H1 (cell line): ENCODE measurements at regions not wholly inside any gene's neighbourhood (a gene's known extent, or its start where the extent isn't known, plus 50 kb on each side); places are given as distances from the start of the nearest gene placed in this dataset.

Experiments used
- CTCF ChIA-PET: fragments of 300-600 bp; sonication (Branson Sonifier 250); formaldehyde crosslinking; loops from one replicate; lab custom pipeline; 2021; ENCODE audit not compliant: partially characterized antibody; lab: Charles Lee
- POLR2A ChIA-PET: fragments of 300-600 bp; sonication (Branson Sonifier 250); formaldehyde crosslinking; loops from one replicate; lab custom pipeline; 2021; ENCODE audit warnings: inconsistent platforms; ENCODE audit not compliant: partially characterized antibody; lab: Charles Lee
- DNase-seq, 2 experiments: peaks; one replicate each; pipeline versions ENCODE4 v3.0.0 to v3.0.0-alpha.2; 2010 to 2022; ENCODE audit warnings: low spot score in 2 of 2, low read depth in 1 of 2, mixed read lengths in 1 of 2
- FAIRE-seq: peaks from 2 replicates; lab custom pipeline; 2011; peaks lifted over from hg19 to GRCh38; lab: Jason Lieb, UNC
- H2AFZ ChIP-seq: 2 replicates; pipeline ENCODE4 v1.8.1; 2012; ENCODE audit warnings: low read length, inconsistent platforms
- H2AK5ac ChIP-seq: 2 replicates; pipeline ENCODE4 v1.6.1; 2013; ENCODE audit warnings: low read depth, low read length
- H2BK120ac ChIP-seq: replicated peaks from 2 replicates; pipeline ENCODE3; 2013; ENCODE audit warnings: low read depth, low read length, inconsistent platforms
- H2BK12ac ChIP-seq: 2 replicates; pipeline ENCODE4 v1.6.1; 2013; ENCODE audit warnings: low read depth, low read length
- H2BK15ac ChIP-seq: 2 replicates; pipeline ENCODE4 v1.6.1; 2013; ENCODE audit warnings: low read length
- H2BK20ac ChIP-seq: 2 replicates; pipeline ENCODE4 v1.6.1; 2013; ENCODE audit warnings: low read length
- H2BK5ac ChIP-seq: 2 replicates; pipeline ENCODE4 v1.6.1; 2013; ENCODE audit warnings: low read depth, low read length
- H3K14ac ChIP-seq: 2 replicates; pipeline ENCODE4 v1.6.1; 2013; ENCODE audit warnings: inconsistent platforms; ENCODE audit not compliant: insufficient read length
- H3K18ac ChIP-seq: 2 replicates; pipeline ENCODE4 v1.6.1; 2013; ENCODE audit warnings: low read length; ENCODE audit errors: extremely low read depth
- H3K23ac ChIP-seq: 2 replicates; pipeline ENCODE4 v1.6.1; 2013; ENCODE audit warnings: inconsistent platforms; ENCODE audit not compliant: insufficient read length
- H3K23me2 ChIP-seq: 2 replicates; pipeline ENCODE4 v1.6.1; 2013; ENCODE audit warnings: low read depth, low read length
- H3K27ac ChIP-seq: 2 replicates; pipeline ENCODE4 v1.6.1; 2011; ENCODE audit warnings: low read depth, low read length, inconsistent platforms
- H3K27me3 ChIP-seq, 4 experiments: replicated peaks in 1 of 4; 1 replicate in 1 of 4; 2 replicates in 3 of 4; pipeline versions ENCODE4 v1.6.1 to v1.8.1; 2011 to 2013; ENCODE audit warnings: low read length in 3 of 4, mild to moderate bottlenecking in 3 of 4, inconsistent platforms in 2 of 4, mixed read lengths in 2 of 4, moderate library complexity in 1 of 4; ENCODE audit not compliant: control insufficient read depth in 3 of 4, insufficient read depth in 3 of 4; ENCODE audit errors: extremely low read depth in 1 of 4
- H3K36me3 ChIP-seq, 4 experiments: 2 replicates each; pipeline versions ENCODE4 v1.6.1 to v1.8.1; 2011 to 2013; ENCODE audit warnings: mild to moderate bottlenecking in 4 of 4, low read length in 3 of 4, moderate library complexity in 2 of 4, control low read depth in 1 of 4, inconsistent platforms in 1 of 4; ENCODE audit not compliant: insufficient read depth in 4 of 4, control insufficient read depth in 2 of 4
- H3K4ac ChIP-seq: replicated peaks from 2 replicates; pipeline ENCODE3; 2013; ENCODE audit warnings: low read length, low read depth, mixed read lengths, inconsistent platforms; ENCODE audit not compliant: insufficient read length
- H3K4me1 ChIP-seq, 4 experiments: replicated peaks in 1 of 4; 1 replicate in 1 of 4; 2 replicates in 3 of 4; pipeline versions ENCODE4 v1.6.1 to v1.8.1; 2011 to 2013; ENCODE audit warnings: low read length in 3 of 4, inconsistent platforms in 2 of 4, mixed read lengths in 1 of 4; ENCODE audit not compliant: insufficient read depth in 4 of 4, control insufficient read depth in 3 of 4
- H3K4me2 ChIP-seq, 2 experiments: 2 replicates each; pipeline versions ENCODE4 v1.6.1 to v1.8.1; 2011 to 2013; ENCODE audit warnings: low read depth in 2 of 2, low read length in 2 of 2, control low read depth in 1 of 2, inconsistent platforms in 1 of 2, mild to moderate bottlenecking in 1 of 2; ENCODE audit not compliant: insufficient read depth in 1 of 2
- H3K4me3 ChIP-seq, 4 experiments: fragments of 200-600, 300-600 bp in 1 of 4; sonication (generic), shearing (Covaris generic), sonication (Bioruptor Twin) in 1 of 4; 2 replicates each; pipeline versions ENCODE4 v1.5.1 to v1.8.1; 2011 to 2016; ENCODE audit warnings: low read length in 4 of 4, low read depth in 3 of 4, control low read depth in 2 of 4, inconsistent platforms in 2 of 4, mild to moderate bottlenecking in 2 of 4, mixed read lengths in 1 of 4, moderate library complexity in 1 of 4; ENCODE audit not compliant: insufficient read depth in 2 of 4; ENCODE audit errors: extremely low read depth in 1 of 4
- H3K56ac ChIP-seq: replicated peaks from 2 replicates; pipeline ENCODE3; 2013; ENCODE audit warnings: low read depth, mild to moderate bottlenecking, mixed read lengths, low read length, inconsistent platforms; ENCODE audit not compliant: insufficient read length
- H3K79me1 ChIP-seq: 2 replicates; pipeline ENCODE4 v1.6.1; 2013; ENCODE audit warnings: low read depth, low read length, control low read depth
- H3K79me2 ChIP-seq, 2 experiments: 2 replicates each; pipeline versions ENCODE4 v1.6.1 to v1.8.1; 2012 to 2013; ENCODE audit warnings: low read length in 2 of 2, mild to moderate bottlenecking in 2 of 2, inconsistent platforms in 1 of 2; ENCODE audit not compliant: insufficient read depth in 2 of 2, control insufficient read depth in 1 of 2
- H3K9ac ChIP-seq, 4 experiments: replicated peaks in 1 of 4; 1 replicate in 1 of 4; 2 replicates in 3 of 4; pipeline versions ENCODE4 v1.6.1 to v1.8.1; 2011 to 2013; ENCODE audit warnings: low read depth in 3 of 4, low read length in 3 of 4, control low read depth in 2 of 4, mild to moderate bottlenecking in 2 of 4, moderate library complexity in 2 of 4, inconsistent platforms in 1 of 4; ENCODE audit errors: extremely low read depth in 1 of 4
- H3K9me3 ChIP-seq, 2 experiments: 2 replicates each; pipeline versions ENCODE4 v1.6.1 to v1.8.1; 2012 to 2013; ENCODE audit warnings: mild to moderate bottlenecking in 2 of 2, moderate library complexity in 2 of 2, control low read depth in 1 of 2, inconsistent platforms in 1 of 2, low read depth in 1 of 2, low read length in 1 of 2, mixed read lengths in 1 of 2; ENCODE audit not compliant: insufficient read depth in 2 of 2
- H4K20me1 ChIP-seq, 2 experiments: replicated peaks in 1 of 2; 2 replicates each; pipeline versions ENCODE3 to v1.8.1; 2011 to 2013; ENCODE audit warnings: inconsistent platforms in 2 of 2, low read length in 2 of 2, mild to moderate bottlenecking in 1 of 2; ENCODE audit not compliant: insufficient read depth in 2 of 2, control insufficient read depth in 1 of 2
- H4K5ac ChIP-seq: 2 replicates; pipeline ENCODE4 v1.6.1; 2013; ENCODE audit warnings: low read length, low read depth, mixed read lengths, inconsistent platforms; ENCODE audit not compliant: insufficient read length
- H4K8ac ChIP-seq: 2 replicates; pipeline ENCODE4 v1.8.0; 2013; ENCODE audit warnings: mild to moderate bottlenecking, moderate library complexity, low read length, inconsistent platforms; ENCODE audit not compliant: insufficient read depth; ENCODE audit errors: extremely low read depth
- H4K91ac ChIP-seq: replicated peaks from 2 replicates; pipeline ENCODE3; 2013; ENCODE audit warnings: low read length, mixed read lengths, inconsistent platforms; ENCODE audit not compliant: insufficient read length
- CHD7 ChIP-seq: fragments of 300-600 bp; sonication (generic); IDR thresholded peaks from 2 replicates; pipeline ENCODE4 v1.7.1; 2012; ENCODE audit warnings: low read length, moderate library complexity, mild to moderate bottlenecking, inconsistent platforms; ENCODE audit not compliant: insufficient replicate concordance
- WGBS, 2 experiments: shearing (Covaris generic) in 1 of 2; methylation state at CpG; one replicate each; pipeline versions ENCODE4 v1.1.6 to v1.1.7; 2013 to 2015; ENCODE audit warnings: low lambda C conversion rate in 2 of 2, mixed read lengths in 2 of 2, inconsistent platforms in 1 of 2, low coverage in 1 of 2, missing lambda C conversion rate in 1 of 2; ENCODE audit not compliant: insufficient replicate concordance in 2 of 2, insufficient coverage in 1 of 2, insufficient read length in 1 of 2; ENCODE audit errors: extremely low coverage in 1 of 2, missing lambda C conversion rate in 1 of 2; 5-methylcytosine and 5-hydroxymethylcytosine counted together

GRCh38 chrX:16416588-16416987, 233.4 kb upstream of the S100G start:
- Histone ChIP-seq H3K9me3 (no peaks in the 10 kb centered on the region), H2BK15ac (no peak overlapping the region), H4K20me1 (no peaks in the 10 kb centered on the region), H3K4me2 (no peak overlapping the region), H2AFZ (no peak overlapping the region), H3K4me1 (no peaks in the 10 kb centered on the region), H2BK5ac (no peak overlapping the region), H3K14ac (no peak overlapping the region), H4K5ac (no peak overlapping the region), H3K18ac (no peak overlapping the region), H3K4me3 (no peak overlapping the region), H3K23ac (no peak overlapping the region), H3K79me1 (no peaks in the 10 kb centered on the region), H4K91ac (no peak overlapping the region), H2BK120ac (no peak overlapping the region), H3K4ac (no peak overlapping the region), H3K36me3 (no peaks in the 10 kb centered on the region), H3K79me2 (no peaks in the 10 kb centered on the region), H3K9ac (no peak overlapping the region), H3K27ac (no peak overlapping the region), H3K23me2 (no peaks in the 10 kb centered on the region), H3K27me3 (no peaks in the 10 kb centered on the region), H2BK20ac (no peak overlapping the region), H2BK12ac (no peak overlapping the region), H4K8ac (no peak overlapping the region), H2AK5ac (no peak overlapping the region), H3K56ac (no peak overlapping the region)
- WGBS, 2 experiments: 71% methylated on average over 1 of the region's 1 CpG; no CpG with 5 or more reads in 1 of the 2 experiments
- CTCF ChIA-PET: interaction anchor here (1.3 kb wide), 1 partner anchor 11 kb away, joined by 4 read pairs; no protein-coding TSS in a partner anchor
- POLR2A ChIA-PET: no interaction called here
- DNase-seq (no peak), FAIRE-seq (peak; percentile 93)
- no peak for TF ChIP-seq CHD7
